ENCODE measurements at regions not wholly inside any gene's neighbourhood (a gene's known extent, or its start where the extent isn't known, plus 50 kb on each side); places are given as distances from the start of the nearest gene placed in this dataset.
"Not testable (repeated sequence)": the region's sequence is repeated elsewhere in the genome, so short reads cannot be mapped to it uniquely, and the experiment has no call there.

DNA sequence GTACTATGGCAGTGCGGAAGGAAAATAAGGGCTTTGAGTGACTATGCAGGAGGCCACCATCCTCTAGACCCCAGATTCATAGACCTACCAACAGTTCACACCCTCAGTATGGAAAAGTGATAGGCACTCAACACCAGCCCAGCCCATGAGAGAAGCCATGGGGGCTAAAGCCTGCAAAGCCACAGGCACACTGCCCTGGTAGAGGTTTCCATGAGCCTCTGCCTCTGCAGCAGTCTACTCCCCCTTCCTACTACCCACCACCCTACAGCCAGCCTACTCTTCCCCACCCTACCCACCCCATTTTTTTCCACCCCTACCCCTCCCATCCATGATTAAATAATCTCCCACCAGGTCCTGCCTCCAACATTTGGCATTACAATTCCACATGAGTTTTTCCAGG lies 241.9 kb downstream of the CWH43 start:
- DNase-seq (ENCODE audit: low read depth): not testable (repeated sequence)

DNA sequence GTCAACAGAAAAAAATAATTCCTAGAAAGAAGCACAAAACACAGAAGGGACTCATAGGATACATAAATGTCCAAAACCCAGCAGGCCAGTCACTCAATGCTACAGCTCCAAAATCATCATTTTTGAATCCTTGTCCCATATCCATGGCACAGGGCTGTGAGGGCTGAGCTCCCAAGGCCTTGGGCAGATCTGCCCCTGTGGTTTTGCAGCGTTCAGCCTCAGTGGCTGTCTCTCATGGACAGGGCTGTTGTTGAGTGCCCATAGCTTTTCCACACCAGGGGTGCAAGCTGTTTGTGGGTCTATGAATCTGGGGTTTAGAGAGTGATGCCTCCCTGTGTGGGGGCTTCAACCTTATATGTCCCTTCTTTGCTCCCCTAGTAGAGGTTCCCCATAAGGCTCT lies 243.2 kb downstream of the CWH43 start:
- DNase-seq (ENCODE audit: low read depth): not testable (repeated sequence)

DNA sequence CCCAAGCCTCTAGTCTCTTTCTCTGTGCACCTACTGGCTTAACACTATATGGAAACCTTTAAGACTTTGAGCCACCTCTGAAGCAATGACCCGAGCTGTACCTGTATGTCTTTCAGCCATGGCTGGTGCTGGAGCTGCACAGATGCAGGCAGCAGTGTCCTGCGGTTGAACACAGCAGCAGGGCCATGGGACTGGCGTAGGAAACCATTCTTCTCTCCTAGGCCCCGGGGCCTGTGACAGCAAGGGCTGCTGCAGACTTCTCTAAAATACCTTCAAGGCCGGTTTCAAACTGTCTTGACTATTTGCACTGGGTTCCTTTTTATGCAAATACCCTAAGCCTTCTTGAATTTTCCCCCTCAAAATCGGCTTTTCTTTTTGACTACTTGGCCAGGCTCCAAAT lies 243.6 kb downstream of the CWH43 start:
- DNase-seq (ENCODE audit: low read depth): not testable (repeated sequence)

DNA sequence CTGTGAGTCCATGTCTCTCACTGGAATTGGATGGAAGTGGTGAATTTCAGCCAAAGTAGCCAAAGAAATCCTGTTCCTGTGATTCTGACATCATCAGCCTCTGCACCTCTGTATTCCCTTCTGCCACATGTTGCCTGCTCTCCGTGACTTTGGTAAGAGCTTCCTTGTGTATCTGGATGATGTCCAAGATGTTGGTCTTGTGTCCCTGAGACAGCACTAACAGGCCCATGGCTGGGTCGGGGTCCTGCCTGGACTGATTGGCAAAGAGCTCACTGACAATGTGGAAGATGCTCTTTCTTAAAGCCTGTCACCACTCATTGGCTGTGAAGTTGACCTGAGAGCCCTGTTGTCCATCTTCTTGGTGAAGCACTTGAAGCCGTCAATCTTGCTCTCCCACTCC lies 247.3 kb downstream of the CWH43 start:
- DNase-seq (ENCODE audit: low read depth): not testable (repeated sequence)

DNA sequence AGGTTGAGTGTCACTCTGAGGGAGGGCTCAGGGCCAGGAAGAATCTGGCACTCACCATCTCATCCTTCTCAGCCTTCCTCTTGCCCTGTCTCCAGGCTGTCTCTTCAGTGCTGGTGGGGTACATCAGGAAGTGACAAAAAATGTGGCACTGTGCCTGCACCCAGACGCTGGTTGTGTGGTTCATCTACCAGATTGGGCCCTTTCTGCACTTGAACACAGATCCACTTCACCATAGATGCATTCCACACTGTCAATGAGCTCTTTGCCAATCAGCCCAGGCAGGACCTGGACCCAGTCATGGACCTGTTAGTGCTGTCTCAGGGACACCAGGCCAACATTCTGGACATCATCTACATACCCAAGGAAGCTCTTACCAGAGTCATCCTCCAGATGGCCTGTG lies 247.7 kb downstream of the CWH43 start:
- DNase-seq (ENCODE audit: low read depth): not testable (repeated sequence)

DNA sequence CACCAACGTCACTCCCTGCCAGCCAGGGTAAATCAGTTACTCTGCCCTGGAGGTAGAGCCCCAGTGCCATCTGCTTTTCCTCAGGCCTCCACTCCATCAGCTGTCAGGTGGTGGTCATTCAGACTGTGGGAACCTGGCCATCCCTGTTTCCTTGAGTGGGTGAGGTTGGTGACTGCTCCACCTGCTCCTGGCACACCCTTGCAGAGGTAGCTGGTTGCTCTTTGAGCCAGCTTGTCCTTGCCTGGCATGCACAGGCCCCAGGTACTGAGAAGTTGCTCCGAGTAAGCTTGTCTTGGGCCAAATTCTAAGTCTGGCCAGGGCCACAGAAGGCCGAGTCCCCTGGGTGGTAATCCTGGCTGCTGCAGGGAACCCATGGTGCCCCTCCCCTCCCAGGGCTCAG lies 248.3 kb downstream of the CWH43 start:
- not testable (repeated sequence) for DNase-seq (ENCODE audit: low read depth)

DNA sequence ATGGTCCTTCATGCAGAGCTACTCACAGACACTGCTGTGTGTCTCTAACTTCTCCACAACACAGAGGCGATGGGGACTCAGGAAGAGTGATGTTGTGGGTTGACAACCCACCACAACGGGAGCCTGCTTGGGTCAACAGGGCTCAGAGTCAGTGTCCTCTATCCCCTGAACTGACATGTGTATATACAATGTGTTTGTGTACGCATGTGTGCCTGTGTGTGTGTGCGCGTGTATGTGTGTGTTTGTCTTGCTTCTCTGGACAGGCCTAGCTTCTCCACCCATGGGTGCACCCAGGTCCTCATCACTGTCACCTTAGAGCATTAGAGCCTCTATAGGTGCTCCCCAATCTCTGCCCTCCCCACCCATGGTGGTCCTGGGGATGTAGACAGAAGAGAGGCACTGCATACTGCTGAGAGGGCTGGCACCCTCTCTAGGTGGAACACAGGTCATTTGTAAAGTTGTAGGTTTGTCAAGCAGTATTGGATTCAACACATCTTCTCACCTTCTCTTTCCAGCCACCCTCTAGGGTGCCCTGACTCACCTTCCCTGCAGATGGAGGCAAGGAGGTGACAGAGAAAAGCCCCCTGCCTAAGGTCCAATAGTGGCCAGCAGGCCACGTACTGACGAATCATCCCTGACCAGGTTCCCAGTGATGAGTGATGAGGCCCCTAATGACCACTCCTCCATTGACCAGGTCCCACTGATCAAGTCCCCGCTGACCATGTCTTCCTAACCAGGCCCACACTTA lies 249.5 kb downstream of the CWH43 start:
- DNase-seq (ENCODE audit: low read depth): not testable (repeated sequence)

DNA sequence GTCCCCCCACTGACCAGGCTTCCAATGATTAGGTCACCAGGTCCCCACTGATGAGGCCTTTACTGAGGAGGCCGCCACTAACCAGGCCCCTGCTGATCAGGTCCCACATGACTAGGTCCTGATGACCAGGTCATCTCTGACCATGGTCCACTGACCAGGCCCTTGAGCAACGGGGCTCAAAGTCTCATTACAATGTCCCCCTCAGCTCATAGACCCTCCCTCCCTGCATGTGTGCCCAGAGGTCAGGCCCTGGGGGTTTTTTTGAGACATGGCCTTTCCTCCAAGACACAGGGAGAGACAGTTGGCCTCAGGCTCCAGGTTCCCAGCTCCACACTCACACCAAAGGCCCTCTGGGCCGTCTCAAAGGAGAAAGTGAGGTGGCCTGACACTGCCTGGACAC lies 250.4 kb downstream of the CWH43 start:
- not testable (repeated sequence) for DNase-seq (ENCODE audit: low read depth)

DNA sequence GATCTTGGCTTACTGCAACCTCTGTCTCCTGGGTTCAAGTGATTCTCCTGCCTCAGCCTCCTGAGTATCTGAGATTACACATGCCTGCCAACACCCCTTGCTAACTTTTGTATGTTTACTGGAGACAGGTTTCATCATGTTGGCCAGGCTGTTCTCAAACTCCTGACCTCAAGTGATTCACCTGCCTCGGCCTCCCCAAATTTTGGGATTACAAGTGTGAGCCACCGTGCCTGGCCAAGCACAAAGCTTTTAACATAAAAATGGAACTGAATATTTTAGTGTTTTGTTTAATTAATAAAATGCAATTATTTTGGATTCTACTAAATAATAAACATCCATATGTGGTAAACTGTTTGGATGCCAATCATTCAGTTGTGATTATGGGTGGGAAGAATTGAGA lies 255.2 kb downstream of the CWH43 start:
- DNase-seq (ENCODE audit: low read depth): not testable (repeated sequence)

DNA sequence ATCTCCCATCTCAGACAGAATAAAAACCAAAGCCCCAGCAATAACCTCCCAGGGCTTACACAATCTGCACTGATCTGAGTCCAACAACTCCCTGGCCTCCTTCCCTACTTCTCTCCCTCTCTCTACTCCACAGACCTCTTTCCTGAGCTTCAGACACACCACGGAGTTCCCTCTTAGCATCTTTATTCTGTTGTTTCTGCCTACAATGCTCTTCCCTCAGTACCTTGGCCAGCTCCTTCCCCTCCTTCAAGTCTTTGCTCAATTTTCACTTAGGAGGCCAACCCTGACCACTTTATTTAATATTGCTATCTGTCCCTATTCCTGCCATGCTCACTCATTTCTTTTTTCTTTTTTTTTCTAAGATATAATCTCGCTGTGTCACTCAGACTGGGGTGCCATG lies 276.7 kb downstream of the CWH43 start:
- not testable (repeated sequence) for DNase-seq (ENCODE audit: low read depth)

DNA sequence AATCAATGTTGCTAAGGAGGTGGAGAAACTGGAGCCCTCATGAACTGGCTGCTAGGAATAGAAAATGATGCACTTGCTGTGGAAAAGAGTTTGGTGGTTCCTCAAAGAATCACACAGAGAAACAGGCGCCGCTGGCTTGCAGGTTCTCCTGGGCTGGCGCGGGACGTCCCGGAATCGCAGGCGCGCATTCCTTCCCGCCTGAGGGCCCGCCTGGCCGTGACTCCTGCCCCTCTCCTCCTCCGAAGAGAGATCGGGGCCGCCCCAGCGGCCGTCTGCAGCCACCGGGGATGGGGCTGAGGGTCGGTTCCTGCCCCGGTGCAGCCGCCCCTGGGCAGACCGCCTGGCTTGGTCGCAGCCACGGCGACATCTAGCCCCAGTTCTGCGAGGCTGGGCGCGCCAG lies 284.4 kb downstream of the CWH43 start:
- DNase-seq (ENCODE audit: low read depth): not testable (repeated sequence)

DNA sequence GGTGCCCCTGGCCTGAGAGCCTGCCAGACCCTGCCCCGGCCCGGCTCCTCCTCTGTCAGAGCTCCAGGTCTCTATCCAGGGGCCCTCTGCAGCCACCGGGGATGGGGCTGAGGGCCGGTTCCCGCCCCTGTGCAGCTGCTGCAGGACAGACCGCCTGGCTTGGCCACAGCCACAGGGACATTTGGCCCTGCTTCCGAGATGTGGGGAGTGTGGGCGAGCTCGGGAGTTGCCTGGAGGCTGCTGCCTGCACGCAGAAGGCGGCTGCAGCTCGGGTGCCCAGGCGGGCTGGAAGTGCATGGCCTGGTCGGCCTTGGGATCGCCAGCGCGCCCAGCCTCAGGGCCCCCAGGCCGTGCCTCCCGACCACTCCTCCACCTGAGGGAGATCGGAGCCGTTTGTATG lies 284.8 kb downstream of the CWH43 start:
- DNase-seq (ENCODE audit: low read depth): not testable (repeated sequence)

DNA sequence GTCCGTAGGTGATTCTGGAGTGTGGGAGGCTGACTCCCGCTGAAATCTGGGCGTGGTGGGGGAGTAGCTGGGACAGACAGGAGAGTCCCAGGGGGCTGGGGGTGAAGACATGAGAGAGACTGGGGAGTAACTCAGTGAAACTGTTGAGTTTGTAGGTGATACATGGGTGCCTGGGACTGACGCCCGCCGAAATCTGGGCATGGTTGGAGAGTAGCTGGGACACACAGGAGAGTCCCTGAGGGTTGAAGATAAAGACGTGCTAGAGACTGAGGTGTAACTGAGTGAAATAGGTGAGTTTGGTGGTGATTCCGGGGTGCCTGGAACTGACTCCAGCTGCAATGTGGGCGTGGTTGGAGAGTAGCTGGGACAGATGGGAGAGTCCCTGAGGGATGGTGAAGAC lies 299.8 kb downstream of the CWH43 start:
- not testable (repeated sequence) for DNase-seq (ENCODE audit: low read depth)

DNA sequence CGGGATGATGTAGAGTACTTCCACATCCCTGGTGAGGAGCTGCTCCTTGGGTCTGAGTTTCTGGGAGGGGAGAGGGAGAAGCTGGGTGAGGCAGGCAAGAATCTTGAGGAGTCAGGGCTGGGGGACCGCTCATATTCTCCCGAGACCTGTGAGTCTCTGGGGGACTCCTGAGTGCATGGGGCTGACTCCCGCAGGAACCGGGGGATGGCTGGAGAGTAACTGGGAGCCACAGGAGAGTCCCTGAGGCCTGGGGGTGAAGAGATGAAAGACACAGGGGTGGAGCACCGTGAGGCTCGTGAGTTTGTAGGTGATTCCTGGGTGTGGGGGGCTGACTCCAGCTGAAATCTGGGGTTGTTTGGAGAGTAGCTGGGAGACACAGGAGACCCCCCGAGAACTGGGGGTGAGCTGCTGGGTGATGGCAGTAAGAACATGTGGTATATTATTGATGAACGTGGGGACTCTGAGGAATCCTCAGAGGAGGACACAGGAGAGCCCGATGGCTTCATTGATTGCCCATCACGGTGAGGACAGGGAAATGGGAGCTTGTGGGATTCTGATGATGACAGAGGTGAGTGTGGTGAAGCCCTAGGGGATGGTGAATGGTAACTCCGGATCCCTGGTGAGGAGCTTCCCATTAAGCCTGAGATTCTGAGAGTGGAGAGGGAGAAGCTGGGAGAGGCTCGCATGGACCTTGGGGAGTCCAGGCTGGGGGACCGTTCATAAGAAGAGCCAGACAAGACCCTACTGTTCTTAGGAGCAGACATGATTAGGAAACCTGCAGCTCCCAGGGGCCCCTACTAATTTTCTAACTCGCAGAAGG lies 301.1 kb downstream of the CWH43 start:
- DNase-seq (ENCODE audit: low read depth): not testable (repeated sequence)

DNA sequence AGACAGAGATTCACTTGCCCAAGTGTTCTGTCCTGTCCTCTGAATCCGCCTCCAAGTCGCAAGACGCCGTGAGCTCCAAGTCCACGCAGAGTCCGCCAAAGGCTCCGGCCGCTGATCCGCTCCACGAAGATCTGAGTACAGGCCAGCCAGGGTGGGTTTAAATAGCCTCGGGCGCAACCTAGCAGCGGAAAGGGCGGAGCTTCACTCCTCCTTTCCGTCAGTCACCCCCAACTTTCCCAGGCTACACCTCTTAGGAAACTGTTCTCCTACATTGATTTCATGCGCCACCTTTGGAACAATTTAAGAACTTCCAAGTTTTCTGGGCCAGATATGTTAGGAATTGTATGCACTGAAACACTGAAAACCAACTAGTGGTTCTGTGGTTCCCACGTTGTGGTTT lies 301.8 kb downstream of the CWH43 start:
- DNase-seq (ENCODE audit: low read depth): peak; percentile 3

DNA sequence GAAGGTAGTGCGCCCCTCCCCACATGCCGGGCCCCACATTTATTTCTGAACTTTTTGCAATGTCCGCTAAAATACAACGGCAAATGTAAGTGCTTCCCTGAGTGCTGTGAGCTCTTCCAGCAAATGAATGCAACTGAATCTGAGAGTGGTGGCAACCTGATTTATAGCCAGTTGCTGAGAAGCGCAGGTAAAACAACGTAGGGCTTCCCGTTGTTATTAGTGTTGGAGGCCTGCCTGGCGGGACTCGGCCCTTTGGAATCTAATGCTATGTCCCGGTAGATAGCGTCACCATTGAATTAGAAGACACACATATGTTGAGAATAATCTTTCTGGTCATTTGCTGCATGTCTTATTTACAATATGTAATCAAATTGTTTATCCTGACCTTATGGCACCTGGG lies 302.7 kb downstream of the CWH43 start:
- DNase-seq (ENCODE audit: low read depth): peak; percentile 1

DNA sequence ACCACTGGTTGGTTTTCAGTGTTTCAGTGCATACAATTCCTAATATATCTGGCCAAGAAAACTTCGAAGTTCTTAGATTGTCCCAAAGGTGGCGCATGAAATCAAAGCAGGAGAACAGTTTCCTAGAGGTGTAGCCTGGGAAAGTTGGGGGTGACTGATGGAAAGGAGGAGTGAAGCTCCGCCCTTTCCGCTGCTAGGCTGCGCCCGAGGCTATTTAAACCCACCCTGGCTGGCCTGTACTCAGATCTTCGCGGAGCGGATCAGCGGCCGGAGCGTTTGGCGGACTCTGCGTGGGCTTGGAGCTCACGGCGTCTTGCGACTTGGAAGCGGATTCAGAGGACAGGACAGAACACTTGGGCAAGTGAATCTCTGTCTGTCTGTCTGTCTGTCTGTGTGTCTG lies 328.7 kb downstream of the CWH43 start:
- not testable (repeated sequence) for DNase-seq (ENCODE audit: low read depth)

DNA sequence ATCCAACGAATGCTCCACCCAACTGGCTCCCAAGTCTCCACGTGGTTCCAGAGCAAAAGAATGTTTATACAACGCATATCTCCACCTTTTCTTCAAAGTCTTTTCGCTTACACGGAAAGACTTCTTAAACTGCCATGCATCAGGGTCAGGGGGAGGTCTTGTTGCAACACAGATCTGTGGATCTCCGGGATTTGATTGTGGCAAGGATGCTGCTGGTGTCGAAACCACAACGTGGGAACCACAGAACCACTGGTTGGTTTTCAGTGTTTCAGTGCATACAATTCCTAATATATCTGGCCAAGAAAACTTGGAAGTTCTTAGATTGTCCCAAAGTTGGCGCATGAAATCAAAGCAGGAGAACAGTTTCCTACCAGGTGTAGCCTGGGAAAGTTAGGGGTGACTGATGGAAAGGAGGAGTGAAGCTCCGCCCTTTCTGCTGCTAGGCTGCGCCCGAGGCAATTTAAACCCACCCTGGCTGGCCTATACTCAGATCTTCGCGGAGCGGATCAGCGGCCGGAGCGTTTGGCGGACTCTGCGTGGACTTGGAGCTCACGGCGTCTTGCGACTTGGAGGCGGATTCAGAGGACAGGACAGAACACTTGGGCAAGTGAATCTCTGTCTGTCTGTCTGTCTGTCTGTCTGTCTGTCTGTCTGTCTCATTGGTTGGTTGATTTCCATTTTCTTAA lies 334.8 kb downstream of the CWH43 start:
- not testable (repeated sequence) for DNase-seq (ENCODE audit: low read depth)

DNA sequence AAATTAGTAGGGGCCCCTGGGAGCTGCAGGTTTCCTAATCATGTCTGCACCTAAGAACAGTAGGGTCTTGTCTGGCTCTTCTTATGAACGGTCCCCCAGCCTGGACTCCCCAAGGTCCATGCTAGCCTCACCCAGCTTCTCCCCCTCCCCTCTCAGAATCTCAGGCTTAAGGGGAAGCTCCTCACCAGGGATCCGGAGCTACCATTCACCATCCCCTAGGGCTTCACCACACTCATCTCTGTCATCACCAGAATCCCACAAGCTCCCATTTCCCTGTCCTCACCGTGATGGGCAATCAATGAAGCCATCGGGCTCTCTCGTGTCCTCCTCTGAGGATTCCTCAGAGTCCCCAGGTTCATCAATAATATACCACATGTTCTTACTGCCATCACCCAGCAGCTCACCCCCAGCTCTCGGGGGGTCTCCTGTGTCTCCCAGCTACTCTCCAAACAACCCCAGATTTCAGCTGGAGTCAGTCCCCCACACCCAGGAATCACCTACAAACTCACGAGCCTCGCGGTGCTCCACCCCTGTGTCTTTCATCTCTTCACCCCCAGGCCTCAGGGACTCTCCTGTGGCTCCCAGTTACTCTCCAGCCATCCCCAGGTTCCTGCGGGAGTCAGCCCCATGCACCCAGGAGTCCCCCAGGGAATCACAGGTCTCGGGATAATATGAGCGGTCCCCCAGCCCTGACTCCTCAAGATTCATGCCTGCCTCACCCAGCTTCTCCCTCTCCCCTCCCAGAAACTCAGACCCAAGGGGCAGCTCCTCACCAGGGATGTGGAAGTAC lies 335.6 kb downstream of the CWH43 start:
- not testable (repeated sequence) for DNase-seq (ENCODE audit: low read depth)

DNA sequence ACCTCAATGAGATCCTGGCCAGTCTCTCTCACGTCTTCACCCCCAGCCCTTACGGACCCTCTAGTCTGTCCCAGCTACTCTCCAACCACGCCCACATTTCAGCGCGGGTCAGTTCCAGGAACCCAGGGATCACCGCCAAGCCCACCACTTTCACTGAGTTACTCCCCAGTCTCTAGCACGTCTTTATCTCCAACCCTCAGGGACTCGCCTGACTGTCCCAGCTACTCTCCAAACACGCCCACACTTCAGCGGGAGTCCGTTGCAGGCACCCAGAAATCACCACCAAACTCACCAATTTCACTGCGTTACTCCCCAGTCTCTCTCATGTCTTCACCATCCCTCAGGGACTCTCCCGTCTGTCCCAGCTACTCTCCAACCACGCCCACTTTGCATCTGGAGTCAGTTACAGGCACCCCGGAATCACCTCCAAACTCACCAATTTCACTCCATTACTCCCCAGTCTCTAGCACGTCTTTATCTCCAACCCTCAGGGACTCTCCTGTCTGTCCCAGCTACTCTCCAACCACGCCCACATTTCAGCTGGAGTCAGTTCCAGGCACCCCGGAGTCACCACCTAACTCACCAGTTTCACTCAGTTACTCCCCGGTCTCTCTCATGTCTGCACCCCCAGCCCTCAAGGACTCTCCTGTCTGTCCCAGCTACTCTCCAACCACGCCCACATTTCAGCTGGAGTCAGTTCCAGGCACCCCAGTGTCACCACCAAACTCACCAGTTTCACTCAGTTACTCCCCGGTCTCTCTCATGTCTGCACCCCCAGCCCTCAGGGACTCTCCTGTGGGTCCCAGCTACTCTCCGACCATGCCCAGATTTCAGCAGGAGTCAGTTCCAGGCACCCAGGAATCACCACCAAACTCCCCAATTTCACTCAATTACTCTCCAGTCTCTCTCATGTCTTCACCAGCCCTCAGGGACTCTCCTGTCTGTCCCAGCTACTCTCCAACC lies 336.8 kb downstream of the CWH43 start:
- not testable (repeated sequence) for DNase-seq (ENCODE audit: low read depth)

DNA sequence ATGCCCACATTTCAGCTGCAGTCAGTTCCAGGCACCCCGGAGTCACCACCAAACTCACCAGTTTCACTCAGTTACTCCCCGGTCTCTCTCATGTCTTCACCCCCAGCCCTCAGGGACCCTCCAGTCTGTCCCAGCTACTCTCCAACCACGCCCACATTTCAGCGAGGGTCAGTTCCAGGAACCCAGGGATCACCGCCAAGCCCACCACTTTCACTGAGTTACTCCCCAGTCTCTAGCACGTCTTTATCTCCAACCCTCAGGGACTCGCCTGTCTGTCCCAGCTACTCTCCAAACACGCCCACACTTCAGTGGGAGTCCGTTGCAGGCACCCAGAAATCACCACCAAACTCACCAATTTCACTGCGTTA lies 337.5 kb downstream of the CWH43 start:
- DNase-seq (ENCODE audit: low read depth): not testable (repeated sequence)
